ENCODE measurements at regions not wholly inside any gene's neighbourhood (a gene's known extent, or its start where the extent isn't known, plus 50 kb on each side); places are given as distances from the start of the nearest gene placed in this dataset.

DNA sequence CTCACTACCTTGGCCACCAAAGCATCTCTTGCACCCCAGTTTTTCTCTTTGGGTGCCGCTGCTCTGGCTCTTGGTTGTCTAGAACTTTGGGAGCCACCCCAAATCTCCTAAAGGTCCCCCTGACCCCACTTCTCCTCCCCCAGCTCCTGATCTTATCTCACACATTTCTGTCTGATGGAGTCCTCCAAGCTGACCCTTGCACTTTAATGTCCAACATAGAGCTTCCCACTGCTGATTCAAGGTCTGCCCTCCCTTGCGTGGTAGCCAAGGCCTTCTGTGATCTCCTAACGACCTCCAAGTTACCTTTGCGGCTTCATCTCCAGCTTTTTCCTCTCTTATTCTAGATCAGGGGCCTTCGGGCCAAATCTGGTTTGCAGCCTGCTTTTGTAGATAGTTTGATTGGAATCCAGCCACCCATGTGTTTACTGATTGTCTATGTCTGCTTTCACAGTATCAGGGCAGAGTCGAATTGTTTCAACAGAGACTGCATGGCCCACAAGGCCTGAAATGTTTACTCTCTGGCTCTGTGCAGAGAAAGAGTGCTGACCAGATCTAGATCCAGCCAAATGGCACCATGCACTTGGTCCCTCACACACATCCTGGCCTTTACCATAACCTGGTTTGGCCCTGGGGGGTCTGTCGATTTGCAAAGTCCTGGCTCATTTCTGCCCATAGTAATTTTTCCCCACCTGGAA, 168.6 kb downstream of the HAPSTR1 start:
- TF ChIP-seq, protein P1, sequence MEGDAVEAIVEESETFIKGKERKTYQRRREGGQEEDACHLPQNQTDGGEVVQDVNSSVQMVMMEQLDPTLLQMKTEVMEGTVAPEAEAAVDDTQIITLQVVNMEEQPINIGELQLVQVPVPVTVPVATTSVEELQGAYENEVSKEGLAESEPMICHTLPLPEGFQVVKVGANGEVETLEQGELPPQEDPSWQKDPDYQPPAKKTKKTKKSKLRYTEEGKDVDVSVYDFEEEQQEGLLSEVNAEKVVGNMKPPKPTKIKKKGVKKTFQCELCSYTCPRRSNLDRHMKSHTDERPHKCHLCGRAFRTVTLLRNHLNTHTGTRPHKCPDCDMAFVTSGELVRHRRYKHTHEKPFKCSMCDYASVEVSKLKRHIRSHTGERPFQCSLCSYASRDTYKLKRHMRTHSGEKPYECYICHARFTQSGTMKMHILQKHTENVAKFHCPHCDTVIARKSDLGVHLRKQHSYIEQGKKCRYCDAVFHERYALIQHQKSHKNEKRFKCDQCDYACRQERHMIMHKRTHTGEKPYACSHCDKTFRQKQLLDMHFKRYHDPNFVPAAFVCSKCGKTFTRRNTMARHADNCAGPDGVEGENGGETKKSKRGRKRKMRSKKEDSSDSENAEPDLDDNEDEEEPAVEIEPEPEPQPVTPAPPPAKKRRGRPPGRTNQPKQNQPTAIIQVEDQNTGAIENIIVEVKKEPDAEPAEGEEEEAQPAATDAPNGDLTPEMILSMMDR (IDR thresholded peaks at IDR 0.05; ENCODE audit: low read length), result no peak
- no peak for TF ChIP-seq EZH2phosphoT487 (IDR thresholded peaks at IDR 0.05; ENCODE audit: low read length)
